Liver (tissue), 3 donors: ENCODE measurements at regions not wholly inside any gene's neighbourhood (a gene's known extent, or its start where the extent isn't known, plus 50 kb on each side); places are given as distances from the start of the nearest gene placed in this dataset.

Experiments
- FOXA1 ChIP-seq: IDR thresholded peaks from 2 replicates; pipeline ENCODE4 v1.6.1; 2016; ENCODE audit warnings: antibody characterized with exemption
- MAX ChIP-seq: IDR thresholded peaks from 2 replicates; pipeline ENCODE4 v1.6.1; 2016; ENCODE audit warnings: antibody characterized with exemption
- RAD21 ChIP-seq, 2 donors: IDR thresholded peaks; 2 replicates each; pipeline ENCODE4 v1.6.1; 2016; ENCODE audit warnings: antibody characterized with exemption in 2 of 2, mild to moderate bottlenecking in 2 of 2
- TF ChIP-seq, protein P1 (sequence below): fragments of 150-350 bp; IDR thresholded peaks from 2 replicates; pipeline ENCODE4 v1.5.1; 2017; ENCODE audit warnings: improper control_type of control experiment, low read depth, low read length; ENCODE audit not compliant: missing input control
- TF ChIP-seq, protein P2 (sequence below): IDR thresholded peaks from 2 replicates; pipeline ENCODE4 v1.6.1; 2016; ENCODE audit warnings: antibody characterized with exemption
- donor health status: healthy.
- donor health status: healthy.

DNA sequence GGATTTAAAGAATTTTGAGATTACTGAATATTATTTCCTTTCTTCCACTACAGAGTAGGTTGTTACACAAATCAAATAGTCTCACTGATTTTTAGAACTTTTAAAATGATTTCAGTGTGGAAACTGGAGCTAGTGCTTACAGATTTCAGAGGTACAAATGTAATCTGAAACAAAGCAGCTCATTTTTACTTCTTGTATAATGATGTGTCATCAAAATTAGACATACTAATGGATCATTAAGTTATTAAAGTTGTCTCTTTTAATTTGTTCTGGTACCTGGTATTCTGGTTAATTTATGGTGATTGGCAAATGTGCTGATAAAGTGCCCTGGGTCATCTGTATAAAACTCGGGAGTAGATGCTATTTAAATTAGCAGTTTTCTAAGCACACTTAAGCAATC lies 1528.3 kb downstream of the RPA4 start:
- TF ChIP-seq MAX (no peak), FOXA1 (no peak), RAD21 (IDR thresholded peaks at IDR 0.05) (no peak)
- TF ChIP-seq, protein P1, sequence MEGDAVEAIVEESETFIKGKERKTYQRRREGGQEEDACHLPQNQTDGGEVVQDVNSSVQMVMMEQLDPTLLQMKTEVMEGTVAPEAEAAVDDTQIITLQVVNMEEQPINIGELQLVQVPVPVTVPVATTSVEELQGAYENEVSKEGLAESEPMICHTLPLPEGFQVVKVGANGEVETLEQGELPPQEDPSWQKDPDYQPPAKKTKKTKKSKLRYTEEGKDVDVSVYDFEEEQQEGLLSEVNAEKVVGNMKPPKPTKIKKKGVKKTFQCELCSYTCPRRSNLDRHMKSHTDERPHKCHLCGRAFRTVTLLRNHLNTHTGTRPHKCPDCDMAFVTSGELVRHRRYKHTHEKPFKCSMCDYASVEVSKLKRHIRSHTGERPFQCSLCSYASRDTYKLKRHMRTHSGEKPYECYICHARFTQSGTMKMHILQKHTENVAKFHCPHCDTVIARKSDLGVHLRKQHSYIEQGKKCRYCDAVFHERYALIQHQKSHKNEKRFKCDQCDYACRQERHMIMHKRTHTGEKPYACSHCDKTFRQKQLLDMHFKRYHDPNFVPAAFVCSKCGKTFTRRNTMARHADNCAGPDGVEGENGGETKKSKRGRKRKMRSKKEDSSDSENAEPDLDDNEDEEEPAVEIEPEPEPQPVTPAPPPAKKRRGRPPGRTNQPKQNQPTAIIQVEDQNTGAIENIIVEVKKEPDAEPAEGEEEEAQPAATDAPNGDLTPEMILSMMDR = no peak
- TF ChIP-seq, protein P2, sequence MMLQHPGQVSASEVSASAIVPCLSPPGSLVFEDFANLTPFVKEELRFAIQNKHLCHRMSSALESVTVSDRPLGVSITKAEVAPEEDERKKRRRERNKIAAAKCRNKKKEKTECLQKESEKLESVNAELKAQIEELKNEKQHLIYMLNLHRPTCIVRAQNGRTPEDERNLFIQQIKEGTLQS = no peak
